Kidney glomerular epithelial cell (primary cell): ENCODE measurements at regions not wholly inside any gene's neighbourhood (a gene's known extent, or its start where the extent isn't known, plus 50 kb on each side); places are given as distances from the start of the nearest gene placed in this dataset.
"Not testable (repeated sequence)": the region's sequence is repeated elsewhere in the genome, so short reads cannot be mapped to it uniquely, and the experiment has no call there.

ENCODE experiments used
- DNase-seq: peaks from one replicate; lab custom pipeline; 2025; lab: John Stamatoyannopoulos, UW

DNA sequence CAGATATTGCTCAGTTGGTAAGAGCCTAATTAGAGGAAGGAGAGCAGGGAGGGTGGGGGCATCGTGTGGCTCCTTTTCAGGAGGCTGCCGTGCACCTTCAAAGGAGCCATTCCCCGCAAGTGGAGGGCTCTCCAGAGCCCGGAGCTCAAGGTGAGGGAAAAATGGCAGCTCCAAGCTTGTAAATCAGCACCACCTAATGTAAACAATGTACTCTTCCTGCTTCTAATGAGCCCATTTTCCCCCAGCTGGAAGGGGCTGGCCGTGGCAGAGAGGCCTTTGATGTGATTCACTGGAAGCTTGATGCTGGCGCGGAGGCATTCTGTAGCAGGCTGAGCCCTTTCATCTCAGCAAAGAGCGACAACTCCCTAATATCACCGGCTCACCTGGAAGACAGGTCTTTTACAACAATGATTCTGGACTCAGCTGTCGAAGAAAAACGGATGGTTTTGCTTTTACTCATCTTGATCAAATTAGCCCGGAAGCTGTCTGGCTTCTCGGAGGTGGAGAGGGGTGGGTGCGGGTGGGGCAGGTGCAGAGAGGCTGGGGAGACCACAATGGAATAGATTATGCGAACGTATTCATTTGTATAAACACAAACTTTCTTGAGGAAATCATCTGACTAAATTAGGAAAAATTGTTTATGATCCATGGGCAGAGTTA is 112.5 kb downstream of the RRAGC start:
- DNase-seq = no peak

DNA sequence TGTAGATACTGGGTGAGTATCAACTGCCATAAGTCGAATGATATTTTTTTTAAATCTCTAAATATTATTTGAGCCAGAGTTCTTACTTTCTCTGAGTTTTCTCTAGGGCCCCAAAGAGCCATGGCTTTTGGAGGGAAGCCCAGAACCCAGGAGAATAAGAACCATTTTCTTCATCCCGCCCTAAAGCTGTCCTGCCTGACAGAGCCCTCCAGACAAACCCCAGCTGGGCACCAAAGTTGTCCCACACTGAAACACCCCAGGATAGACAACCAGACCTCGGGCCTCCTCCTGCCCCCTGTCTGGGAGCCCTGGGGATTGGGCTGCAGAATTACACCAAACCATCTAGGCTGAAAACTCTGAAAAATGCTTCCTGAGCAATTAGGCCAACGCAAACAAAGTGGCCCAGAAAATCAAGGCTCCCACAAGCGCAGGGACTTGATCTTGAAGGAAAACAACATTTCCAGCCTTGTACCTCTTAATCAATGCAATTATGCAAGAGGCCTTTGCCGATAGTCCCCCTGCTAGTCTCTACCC is 113.1 kb downstream of the RRAGC start:
- no peak for DNase-seq

DNA sequence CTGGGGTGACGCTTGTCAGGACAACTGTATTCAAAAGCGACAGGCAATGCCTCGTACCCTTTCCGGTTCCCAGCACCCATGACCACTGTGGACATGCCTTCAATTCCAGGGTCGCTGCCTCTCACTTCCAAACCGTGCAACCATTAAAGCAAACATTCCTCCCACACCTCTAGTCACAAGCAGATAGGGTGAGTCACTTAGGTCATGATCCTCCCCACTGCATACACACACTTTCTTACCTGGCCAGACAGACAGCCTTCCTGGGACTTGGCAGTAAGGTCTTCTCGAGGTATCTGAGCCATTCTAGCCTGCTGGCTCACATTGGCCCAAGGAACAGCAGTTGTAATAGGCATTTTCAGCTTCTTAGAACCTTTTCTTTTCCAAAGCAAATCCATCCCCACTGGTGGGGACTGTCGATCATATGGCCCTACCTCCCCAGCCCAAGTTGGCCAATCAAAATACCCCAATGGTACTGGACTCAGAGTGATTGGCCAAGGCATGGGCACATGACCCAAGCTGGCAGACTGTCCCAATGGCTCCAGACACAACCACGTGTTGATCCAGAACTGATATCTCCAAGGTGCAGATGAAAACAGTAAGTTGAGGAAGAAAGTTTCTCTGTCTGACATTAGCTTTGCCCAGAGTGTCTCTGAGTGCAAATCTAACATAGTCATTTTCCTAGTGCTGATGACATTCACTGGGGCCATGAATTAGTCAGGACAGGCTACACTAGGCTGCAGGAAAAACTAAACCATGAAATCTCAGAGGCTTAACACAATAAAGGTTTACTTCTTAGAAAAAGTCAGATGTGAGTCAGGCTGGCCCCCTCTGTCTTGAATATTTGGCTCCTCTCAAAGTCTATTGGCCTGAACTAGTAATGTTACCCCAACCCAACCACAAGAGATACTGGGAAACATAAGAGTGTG is 113.8 kb downstream of the RRAGC start:
- DNase-seq = peak; percentile 69

DNA sequence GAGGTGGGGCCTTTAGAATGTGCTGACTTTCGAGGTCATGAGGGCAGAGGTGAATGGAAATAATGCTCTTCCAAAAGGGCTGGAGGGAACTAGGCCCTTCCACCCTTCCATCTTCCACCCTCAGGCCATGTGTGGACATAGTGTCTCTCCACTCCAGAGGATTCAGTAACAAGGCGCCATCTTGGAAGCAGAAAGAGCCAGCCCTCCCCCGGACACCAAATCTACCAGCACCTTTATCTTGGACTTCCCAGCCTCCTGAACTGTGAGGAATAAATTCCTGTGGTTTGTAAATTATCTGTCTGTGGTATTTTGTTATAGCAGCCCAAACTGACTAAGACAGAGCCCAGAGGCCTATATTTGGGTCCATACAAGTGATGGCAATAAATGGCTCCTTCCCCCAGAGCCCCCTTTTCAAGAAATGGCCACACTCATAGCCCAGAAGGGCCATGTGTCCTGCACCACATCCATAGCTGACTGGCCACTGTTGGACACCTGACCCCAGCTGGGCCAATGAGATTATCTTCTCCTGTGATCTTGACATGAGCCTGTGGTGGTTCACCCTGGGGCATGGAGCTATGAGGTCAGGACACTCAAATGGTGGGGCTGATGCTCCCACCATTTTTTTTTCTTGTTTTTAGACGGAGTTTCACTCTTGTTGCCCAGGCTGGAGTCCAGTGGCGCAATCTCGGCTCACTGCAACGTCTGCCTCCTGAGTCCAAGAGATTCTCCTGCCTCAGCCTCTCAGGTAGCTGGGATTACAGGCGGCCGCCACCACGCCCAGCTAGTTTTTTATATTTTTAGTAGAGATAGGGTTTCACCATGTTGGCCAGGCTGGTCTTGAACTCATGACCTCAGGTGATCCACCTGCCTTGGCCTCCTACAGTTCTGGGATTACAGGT is 114.9 kb downstream of the RRAGC start:
- DNase-seq = no peak

DNA sequence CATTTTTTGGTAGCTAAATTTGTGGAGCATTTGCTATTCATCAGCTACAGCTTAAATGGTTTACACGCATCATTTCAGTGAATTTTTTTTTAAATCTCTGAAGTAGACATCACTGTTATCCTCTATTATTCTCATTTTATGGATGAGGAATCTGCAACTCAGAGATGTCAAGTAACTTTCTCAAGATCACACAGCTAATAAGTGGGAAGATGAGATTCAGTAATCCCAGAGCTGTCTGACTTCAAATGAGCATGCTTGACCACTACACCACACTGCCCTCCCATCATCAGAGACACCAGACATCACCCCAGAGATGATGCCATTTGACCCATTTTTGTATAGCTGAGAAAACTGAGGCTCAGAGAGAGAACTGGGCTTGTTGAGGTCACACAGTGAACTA is 116.4 kb downstream of the RRAGC start:
- DNase-seq = no peak

DNA sequence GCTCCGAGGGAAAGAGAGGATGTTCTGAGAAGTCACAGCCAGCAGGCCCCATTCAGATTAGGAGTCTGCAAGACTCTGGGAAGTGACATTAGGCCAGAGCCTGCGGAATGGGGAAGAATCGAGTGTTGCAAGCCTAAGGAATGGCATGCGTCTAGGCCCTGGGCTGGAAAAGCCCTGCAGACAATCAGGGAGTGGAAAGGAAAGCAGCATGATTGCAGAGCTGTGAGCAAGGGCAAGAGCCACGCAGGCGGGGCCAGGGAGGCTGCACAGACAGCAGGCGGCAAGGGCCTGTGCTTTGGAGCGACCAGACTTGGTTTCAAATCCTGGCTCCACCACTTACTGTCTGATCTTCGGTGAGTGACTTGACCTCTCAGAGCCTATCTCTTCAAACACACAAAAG is 118.2 kb downstream of the RRAGC start:
- DNase-seq = no peak

DNA sequence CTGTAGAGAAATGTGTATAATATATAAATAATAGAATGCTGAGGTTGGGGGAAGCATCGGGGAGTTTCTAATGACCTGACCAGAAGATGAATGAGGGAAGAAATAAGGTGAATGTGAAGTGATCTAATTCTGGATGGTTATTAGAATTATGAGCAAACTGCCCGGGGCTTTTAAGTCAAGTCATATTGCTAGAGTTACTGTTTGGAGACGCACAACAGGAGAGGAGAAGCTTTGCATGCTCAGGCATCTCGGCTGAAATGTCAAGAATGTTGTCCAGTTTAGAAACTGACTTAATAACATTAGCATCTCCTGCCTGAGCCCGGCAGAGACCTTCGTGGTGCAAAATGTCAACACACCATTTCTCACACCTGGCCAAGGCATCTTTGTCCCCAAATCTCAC is 119.1 kb downstream of the RRAGC start:
- DNase-seq = no peak

DNA sequence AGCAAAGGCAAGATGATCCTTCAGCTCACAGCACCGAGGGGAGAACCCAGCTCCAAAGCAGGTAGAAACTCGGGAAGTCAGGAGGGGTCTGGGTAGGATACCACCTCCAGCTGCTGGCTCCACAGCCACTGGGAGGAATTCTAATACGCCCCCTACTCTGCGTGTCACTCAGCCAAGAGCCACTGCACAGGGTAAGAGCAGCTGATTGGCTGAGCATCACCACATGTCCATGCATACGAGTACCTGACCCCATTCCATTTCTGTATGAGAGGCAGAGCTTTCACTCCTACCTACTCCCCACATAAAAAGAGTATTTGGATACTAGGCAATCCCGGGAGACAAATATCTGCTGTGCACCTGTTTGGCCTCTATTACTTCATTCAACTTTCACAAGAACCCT is 121.4 kb downstream of the RRAGC start:
- no peak for DNase-seq

DNA sequence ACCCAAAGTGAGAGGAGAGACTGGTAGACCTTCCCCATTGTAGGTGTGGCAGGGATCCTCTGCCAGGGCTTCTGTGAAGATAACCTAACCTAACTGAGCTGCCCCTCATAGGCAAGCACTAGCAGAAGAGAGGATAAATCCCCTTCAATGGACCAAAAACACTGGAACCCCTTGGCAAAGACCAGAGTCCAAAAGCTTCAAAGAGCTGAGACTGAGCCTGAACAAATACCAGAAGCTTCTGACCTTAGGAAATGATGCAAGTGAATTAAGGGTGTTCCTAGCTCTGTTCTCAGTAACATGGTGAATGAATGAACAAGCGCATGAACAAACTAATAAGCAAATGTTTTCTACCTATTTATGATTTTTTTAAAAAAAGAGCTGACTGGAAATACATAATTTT is 123.2 kb downstream of the RRAGC start:
- no peak for DNase-seq

DNA sequence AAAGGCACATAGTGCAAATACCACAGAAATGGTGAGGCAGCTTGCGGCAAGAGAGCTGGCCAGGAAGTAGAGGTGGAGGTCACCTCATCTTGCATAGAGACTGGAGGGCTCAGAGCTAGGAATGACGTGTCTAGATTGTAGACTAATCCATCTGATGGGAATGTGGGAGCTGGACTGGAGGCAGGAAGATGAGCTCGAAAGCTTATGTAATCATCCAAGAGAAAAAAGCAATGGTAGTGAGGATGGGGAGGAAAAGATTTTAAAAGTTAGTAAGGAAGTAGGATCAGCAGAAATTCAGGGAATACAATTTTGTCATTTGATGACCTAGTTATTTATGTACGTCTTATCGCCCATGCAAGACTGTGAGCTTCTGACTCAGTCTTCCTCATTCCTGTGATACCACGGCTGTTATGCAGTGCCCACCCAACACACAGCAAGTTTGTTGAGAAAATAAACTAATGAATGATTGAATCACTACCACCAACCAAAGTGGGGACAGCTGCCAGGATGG is 123.9 kb downstream of the RRAGC start:
- peak; percentile 78 for DNase-seq

DNA sequence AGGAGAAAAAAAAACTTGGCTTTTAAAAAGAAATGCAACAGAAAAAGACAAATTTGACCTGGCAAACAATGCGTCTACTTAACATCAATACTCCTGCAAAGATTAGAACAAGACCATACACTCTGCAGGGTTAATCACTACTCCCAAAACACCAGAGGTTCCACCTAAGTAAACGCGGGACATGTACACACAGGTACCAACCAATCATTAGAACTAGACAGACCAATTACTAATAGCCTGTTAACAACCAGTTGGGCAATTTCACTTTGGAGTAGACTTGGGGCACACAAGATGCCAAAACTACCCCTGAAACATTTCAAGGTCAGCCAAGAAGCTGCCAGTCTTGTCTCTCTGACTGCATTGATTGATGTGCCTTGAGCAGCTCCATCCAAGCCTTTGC is 125.8 kb downstream of the RRAGC start:
- no peak for DNase-seq

DNA sequence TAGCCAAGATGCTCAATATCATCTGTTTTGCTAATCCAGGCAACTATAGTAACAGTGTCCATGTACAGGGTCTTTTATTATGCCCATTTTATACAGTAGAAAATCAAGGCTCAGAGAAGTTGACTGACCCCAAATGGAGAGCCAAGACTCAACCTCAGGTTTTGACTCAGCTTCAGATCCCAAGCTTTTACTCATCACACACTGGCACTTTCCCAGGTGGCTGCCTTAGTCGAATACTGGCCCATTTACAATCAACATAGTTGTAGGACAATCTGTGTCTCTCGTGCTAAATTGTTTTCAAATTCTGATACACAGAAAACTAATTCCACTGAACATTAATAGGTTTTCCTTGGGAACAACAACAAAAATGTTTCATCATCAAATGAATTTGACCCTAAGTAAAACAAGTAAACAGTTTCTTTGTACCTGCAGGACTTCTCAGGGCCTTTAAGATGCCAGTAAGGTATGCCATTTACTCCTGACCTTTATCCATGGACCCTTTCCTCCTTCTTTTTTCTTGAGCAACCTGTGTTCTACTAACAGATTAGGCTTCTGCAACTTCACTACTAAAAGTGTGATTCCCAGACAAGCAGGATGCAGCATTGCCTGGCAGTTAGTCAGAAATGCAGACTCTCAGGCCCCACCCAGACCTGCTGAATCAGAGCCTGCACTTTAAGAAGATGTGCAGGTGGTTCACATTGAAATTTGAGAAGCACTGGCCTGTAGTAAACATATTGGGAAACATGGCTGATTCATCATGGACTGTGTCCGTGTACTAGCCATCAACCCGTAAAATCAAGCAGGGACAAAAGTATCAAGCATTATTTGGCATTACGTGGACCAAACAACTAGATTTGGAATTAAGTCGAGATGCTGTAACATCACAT is 128.8 kb downstream of the RRAGC start:
- no peak for DNase-seq

DNA sequence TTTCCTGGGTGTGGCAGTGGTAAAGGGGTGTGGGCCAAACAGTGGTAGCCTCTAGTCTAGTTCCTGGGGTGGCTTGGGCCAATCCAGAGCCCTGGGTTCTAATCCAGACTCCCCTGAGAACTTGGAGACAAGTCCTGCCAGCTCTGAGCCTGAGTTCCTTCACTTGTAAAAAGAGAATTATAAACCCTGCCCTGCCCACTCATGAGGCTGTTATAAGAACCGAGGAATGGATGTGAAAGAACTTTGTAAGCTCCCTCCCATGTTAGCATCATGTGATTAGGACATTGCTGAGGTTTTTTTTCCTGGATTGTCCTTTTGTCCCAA is 131.0 kb downstream of the RRAGC start:
- DNase-seq = no peak

DNA sequence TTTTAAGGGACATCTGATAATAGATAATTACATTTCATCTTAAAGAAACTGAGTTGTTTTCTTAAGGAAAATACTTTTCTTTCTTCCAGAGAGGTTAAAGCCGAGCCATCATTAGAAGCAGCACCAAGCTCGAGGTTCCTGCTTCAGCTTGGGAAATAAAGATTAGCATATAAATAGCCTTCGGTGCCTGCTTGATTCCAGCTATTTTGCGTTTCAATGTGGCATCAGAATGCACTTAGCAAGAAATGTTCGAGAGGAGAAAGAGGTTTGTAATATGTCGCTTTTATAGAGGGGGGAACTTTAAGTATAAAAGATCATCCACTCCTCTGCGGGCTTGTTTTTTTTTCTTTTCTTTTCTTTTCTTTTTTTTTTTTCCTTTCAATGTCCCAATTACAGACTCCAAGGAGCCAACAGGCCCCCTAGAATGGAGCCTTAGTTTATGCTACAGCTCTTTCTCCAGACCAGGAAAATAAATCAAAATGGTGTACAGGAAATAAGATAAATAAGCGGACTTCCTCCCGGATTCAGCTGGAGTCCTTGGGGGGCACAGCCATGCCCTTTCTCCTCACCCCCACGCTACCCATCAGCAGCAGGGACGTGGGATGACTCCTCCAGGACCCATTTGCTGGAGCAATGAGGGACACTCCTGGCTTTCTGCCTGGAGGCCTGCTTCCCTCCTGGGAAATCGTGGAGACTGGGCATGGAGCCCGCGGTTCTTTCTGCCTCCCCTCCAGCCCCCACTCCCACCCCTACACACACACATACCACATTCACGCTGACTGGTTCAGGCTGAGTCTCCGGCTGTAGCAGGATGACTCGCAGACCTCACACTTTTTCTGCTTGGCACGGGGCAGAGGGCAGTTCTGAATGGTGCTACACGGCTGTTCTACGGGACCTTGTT is 131.6 kb downstream of the RRAGC start:
- peak; percentile 69 for DNase-seq

DNA sequence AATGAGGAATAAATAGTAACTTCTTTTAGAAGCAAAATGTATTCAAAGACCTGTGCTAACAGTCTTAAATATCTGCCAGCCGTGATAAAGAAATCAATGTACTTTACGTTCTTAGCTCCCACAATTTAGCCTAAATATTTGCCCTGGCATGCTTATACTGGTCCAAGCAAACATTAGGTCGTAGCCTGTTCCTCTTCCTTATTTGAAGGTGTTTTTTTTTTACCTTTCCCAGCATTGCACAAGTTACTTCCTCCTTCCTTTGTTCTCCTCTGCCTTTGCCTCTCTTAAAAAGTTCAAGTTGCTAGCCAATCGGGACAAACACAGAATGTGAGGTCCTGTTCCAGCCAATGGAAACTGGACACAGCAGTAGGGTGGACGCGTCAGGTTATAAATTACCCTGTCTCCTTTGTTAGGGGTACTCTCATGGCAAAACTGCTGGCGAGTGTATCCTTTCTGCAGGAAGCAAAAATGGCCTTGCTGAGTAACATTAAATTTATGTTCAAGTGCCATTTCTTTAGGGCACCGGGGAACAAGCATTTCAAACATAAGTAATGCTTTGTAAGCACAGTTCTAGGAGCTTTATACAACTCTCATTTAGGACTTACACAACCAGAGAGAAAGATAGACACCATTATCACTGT is 134.1 kb downstream of the RRAGC start:
- DNase-seq = not testable (repeated sequence)

DNA sequence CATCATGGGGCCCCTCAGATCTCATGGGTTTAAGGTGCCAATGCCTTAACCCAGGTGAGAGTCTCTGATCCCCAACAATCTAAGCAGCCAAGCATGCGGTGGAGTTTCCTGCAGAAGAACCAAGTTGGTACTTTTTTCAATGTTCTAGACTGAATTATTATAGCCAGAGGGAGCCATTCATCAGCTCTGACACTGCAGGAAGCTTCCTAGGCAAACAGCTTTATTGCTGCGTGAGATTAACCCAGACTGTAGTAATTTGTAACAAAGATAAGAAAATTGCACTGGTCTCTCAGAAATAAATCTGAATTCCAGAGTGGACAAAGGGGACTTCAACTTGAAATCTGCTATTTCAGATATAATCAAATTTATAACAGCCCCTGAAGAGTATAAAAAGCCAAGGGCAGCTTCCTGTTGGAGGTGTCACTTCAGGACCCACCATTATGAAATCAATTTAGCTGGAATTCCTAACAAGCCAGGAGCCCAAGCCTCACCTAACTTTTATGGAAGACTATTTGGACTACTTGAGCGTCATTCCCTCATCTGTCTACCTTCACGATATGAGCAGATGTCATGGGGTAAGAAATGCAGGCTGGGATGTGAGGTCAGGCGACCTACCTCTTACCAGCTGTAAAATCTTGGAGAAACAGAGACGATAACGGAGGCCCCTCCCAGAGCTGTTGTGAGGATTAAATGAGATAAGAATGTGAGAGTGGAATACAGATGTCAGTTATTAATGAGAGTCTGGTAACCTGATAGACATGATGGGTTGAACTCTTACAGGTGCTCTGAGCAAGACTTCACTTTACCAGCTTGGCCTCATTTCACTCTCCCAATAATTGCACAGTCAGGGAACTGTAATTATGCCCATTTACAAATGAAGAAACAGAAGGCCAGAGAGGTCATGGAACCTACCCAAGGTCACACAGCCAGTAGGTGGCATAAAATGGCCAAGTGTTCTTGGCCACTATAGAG is 135.1 kb downstream of the RRAGC start:
- DNase-seq = no peak

DNA sequence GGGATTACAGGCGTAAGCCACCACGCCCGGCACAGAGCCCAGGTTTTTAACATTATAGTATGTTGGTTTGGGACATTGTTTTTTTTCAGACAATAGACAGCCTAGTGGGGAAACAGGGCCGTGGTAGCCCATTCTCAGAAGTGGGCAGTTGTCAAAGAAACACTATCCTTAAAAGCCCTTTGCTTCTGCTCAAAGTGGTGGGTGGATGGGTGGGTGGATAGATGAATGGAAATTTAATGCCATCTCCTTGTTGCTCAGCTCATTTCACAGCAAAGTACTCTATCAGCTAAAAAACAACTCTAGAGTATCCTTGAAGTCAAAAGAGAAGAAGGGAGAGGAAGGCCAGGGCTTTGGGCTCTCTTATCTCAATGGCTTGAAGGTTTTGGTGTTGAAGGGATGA is 137.8 kb downstream of the RRAGC start:
- no peak for DNase-seq

DNA sequence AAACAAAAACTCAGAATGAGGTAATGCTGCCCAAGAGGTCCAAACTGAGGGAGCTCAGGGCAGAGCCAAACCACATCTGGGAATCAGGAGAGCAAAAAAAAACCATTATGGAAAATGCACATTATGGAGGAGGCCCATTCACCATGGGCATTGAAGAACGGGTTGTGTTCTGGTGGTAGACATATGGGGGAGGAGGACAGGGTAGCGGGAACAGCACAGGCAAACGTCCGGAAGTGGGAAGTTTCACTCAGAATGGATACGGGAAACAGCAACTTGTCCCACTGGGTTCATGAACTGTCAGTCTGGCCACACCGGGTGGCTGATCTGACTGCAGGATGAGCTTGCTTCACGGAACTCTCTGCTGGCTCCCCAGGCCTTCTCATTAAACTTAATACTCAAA is 139.7 kb downstream of the RRAGC start:
- DNase-seq = no peak
